ENCODE measurements at regions not wholly inside any gene's neighbourhood (a gene's known extent, or its start where the extent isn't known, plus 50 kb on each side); places are given as distances from the start of the nearest gene placed in this dataset.

- H3K27ac Mint-ChIP-seq (ENCODE audit: unreplicated experiment): no peak overlapping the region
- no peaks in the 10 kb centered on the region for H3K4me1 Mint-ChIP-seq (ENCODE audit: low read depth, unreplicated experiment)
- H3K36me3 Mint-ChIP-seq (ENCODE audit: unreplicated experiment): peaks cover 5% of the 10 kb centered on the region
- H3K4me3 Mint-ChIP-seq (ENCODE audit: unreplicated experiment): no peak overlapping the region
- no peak for DNase-seq
- H3K27me3 Mint-ChIP-seq (ENCODE audit: unreplicated experiment): peaks cover 6% of the 10 kb centered on the region
- TF ChIP-seq CTCF (IDR thresholded peaks at IDR 0.05; ENCODE audit: partially characterized antibody, unreplicated experiment): no peak
- H3K9me3 Mint-ChIP-seq (ENCODE audit: unreplicated experiment): peaks cover 3% of the 10 kb centered on the region
These were observed 413.9 kb upstream of the JARID2 start for GRCh38 chr6:14831937-14832336.

GRCh38 chr6:14832427-14832826, 413.4 kb upstream of the JARID2 start:
- TF ChIP-seq CTCF (IDR thresholded peaks at IDR 0.05; ENCODE audit: partially characterized antibody, unreplicated experiment): no peak
- no peak for DNase-seq
- Mint-ChIP-seq H3K4me1 (ENCODE audit: low read depth, unreplicated experiment) (no peaks in the 10 kb centered on the region), H3K9me3 (ENCODE audit: unreplicated experiment) (peaks cover 3% of the 10 kb centered on the region), H3K36me3 (ENCODE audit: unreplicated experiment) (peaks cover 5% of the 10 kb centered on the region), H3K4me3 (ENCODE audit: unreplicated experiment) (no peak overlapping the region), H3K27ac (ENCODE audit: unreplicated experiment) (no peak overlapping the region), H3K27me3 (ENCODE audit: unreplicated experiment) (peaks cover 6% of the 10 kb centered on the region)

DNA sequence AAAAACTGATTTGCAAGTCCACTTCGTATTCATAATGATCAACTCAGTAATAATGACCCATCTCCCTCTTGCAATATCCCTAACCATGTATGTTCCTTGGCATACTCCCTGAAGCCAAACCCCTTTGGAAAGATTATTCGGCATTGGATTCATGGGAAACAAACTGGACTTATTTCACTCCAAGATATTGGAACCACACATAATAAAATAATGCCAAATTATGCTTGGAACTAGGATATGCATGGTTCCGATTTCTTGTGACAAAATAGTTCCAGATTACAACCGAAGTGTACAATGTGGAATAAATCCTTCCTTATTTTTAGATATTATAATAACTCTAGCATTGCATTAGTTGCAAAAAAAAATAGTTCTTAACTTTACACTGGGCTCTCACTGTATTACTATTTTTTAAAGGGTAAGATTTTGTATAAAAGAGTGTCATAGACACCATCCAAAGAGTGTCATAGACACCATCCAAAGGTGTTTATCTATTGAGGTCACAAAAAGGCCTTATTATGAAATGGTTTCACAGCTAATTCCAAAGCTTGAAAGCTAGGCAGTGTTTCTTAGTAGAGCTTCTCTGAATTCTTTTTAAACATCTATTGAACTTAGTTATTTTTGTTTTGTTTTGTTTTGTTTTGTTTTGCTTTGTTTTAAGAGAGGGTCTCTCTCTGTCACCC, 410.9 kb upstream of the JARID2 start:
- Mint-ChIP-seq H3K4me1 (ENCODE audit: low read depth, unreplicated experiment) (no peaks in the 10 kb centered on the region), H3K27me3 (ENCODE audit: unreplicated experiment) (peaks cover 6% of the 10 kb centered on the region), H3K36me3 (ENCODE audit: unreplicated experiment) (peaks cover 5% of the 10 kb centered on the region), H3K27ac (ENCODE audit: unreplicated experiment) (no peak overlapping the region), H3K4me3 (ENCODE audit: unreplicated experiment) (no peak overlapping the region), H3K9me3 (ENCODE audit: unreplicated experiment) (peaks cover 3% of the 10 kb centered on the region)
- no peak for DNase-seq
- TF ChIP-seq CTCF (IDR thresholded peaks at IDR 0.05; ENCODE audit: partially characterized antibody, unreplicated experiment): no peak

- Mint-ChIP-seq H3K4me1 (ENCODE audit: low read depth, unreplicated experiment) (no peaks in the 10 kb centered on the region), H3K27me3 (ENCODE audit: unreplicated experiment) (peaks cover 6% of the 10 kb centered on the region), H3K4me3 (ENCODE audit: unreplicated experiment) (no peak overlapping the region), H3K36me3 (ENCODE audit: unreplicated experiment) (peaks cover 5% of the 10 kb centered on the region), H3K27ac (ENCODE audit: unreplicated experiment) (no peak overlapping the region), H3K9me3 (ENCODE audit: unreplicated experiment) (peaks cover 3% of the 10 kb centered on the region)
- DNase-seq: no peak
- no peak for TF ChIP-seq CTCF (IDR thresholded peaks at IDR 0.05; ENCODE audit: partially characterized antibody, unreplicated experiment)
These were observed 408.4 kb upstream of the JARID2 start for GRCh38 chr6:14837435-14837834.

GRCh38 chr6:14838133-14838583, 407.7 kb upstream of the JARID2 start:
- H3K27me3 Mint-ChIP-seq (ENCODE audit: unreplicated experiment): peaks cover 6% of the 10 kb centered on the region
- TF ChIP-seq CTCF (IDR thresholded peaks at IDR 0.05; ENCODE audit: partially characterized antibody, unreplicated experiment): no peak
- DNase-seq: no peak
- no peaks in the 10 kb centered on the region for H3K4me1 Mint-ChIP-seq (ENCODE audit: low read depth, unreplicated experiment)
- peaks cover 3% of the 10 kb centered on the region for H3K9me3 Mint-ChIP-seq (ENCODE audit: unreplicated experiment)
- H3K36me3 Mint-ChIP-seq (ENCODE audit: unreplicated experiment): peaks cover 5% of the 10 kb centered on the region
- no peak overlapping the region for H3K27ac Mint-ChIP-seq (ENCODE audit: unreplicated experiment)
- no peak overlapping the region for H3K4me3 Mint-ChIP-seq (ENCODE audit: unreplicated experiment)

Measured in glutamatergic neuron (in vitro differentiated cells).